Activated CD4-positive, alpha-beta T cell treated with anti-CD3 and anti-CD28 coated beads, Interleukin-2, amount 50 U/mL, for 16 hours (primary cell): ENCODE measurements at regions not wholly inside any gene's neighbourhood (a gene's known extent, or its start where the extent isn't known, plus 50 kb on each side); places are given as distances from the start of the nearest gene placed in this dataset.

Experiments used
- DNase-seq: peaks from one replicate; pipeline ENCODE4 v3.0.0-alpha.2; 2020

DNA sequence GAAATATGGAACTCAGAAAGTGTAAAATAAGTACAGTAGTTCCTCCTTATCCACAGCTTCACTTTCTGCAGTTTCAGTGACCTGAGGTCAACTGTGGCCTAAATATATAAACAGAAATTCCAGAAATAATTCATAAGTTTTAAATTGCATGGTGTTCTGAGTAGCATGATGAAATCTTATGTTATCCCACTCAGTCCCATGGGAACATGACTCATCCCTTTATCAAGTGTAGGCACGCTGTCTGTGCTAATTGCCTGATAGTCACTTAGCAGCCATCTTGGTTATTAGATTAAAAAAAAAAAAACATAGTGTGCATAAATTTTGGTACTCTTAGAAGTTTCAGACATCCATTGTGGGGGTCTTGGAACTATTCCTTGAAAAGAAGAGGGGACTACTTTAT, 983.4 kb upstream of the ADGRL3 start:
- no peak for DNase-seq

DNA sequence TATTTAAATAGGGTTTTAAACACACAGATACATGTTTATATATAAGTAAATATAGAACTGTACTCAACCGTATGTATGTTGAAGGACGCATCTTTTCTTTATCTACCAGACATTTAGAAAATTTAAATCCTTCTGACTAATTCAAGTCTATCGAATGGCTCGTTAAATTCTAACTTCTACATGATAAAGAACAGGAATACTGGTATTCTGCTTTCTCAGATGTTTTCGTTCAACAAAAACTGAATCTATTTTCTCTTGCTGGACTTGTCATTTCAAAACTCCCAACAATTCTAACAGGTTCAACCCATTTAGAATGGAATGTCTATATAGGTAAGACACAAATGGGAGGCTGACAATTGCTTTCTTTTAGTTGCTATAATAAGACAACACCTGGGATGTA, 978.3 kb upstream of the ADGRL3 start:
- DNase-seq: no peak

DNA sequence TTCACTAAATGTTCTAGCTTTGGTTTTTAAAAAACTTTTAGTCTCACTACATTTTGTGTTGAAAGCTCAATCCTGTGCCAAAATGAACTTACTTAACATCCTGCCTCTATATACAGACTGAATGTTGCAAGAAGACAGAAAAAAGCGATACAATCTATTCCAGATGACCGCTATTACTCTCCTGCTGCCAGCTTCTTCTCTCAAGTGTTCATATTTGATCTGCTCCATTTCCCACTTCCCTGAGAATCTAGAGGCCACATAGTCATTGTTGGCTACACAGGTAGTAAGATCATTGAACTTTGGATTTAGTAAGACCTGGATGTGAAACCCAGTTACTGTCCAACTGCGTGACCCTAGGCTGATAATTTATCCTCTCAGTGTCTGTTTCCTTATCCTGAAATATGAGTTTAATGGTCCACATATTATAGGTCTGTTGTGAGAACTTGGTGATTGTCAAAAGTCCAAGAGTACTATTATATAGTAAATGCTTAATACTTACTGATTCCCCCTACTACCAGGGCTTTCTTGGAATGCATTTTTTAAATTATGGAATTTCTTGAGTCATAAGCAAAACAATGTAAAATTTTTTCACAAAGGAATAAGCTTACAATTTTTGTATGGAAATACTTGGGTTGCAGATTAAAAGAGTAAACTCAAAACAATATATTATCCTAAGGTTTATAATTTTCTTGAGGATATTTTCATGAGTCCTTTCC, 976.8 kb upstream of the ADGRL3 start:
- DNase-seq: no peak

DNA sequence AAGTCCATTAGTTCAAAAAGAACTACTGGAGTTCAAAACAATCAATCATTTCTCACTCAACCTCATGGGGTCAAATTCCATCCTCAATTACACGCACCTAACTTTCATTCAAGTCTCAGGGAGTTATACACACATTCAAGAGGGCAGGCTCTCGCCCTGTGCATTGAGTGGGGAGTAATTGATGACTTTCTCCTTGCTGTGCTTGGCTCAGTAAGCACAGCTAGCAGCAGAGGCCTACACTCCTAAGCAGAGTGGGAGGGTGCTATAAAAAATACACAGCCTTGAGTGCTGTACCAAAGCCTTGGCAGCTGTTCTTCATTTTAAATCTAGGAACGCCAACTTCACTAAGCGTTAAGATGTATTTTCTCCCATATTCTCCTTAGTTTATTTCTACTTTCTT, 958.3 kb upstream of the ADGRL3 start:
- no peak for DNase-seq

DNA sequence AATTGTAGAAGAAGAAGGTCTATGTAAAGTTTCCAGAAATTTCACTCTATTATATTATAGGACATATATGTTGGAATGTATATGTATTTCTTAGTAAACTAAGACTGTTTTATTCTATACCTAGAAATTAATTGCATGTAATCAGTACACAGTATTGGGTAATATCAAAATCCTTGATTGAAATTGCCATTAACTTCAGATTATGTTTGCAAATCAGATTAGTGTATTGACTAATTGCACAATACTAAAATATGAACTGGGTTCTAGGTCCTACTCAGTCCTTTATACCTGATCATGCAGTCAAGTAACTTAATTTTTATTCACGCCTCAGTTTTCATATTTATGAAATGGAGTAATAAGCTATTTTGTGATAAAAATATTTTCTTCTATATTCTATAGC, 950.3 kb upstream of the ADGRL3 start:
- DNase-seq: no peak

DNA sequence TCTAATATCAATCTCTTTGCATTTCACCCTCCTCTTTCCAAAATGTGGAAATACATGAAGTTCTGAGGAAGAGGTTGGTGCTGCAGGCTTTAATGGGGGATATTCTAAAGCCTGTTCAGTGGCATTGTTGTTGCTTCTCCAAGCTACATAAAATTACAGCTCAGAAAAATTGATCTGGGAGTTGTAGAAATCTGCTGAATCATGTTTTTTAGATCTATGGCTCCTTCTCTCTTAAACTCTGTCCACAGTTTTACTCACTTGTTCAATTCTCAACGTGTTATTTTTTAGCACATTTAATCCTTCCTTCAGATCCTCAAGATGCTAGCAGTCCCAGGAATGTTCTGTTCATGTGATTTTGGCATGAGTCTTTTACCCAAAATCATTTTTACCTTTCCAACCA, 949.5 kb upstream of the ADGRL3 start:
- DNase-seq: no peak

DNA sequence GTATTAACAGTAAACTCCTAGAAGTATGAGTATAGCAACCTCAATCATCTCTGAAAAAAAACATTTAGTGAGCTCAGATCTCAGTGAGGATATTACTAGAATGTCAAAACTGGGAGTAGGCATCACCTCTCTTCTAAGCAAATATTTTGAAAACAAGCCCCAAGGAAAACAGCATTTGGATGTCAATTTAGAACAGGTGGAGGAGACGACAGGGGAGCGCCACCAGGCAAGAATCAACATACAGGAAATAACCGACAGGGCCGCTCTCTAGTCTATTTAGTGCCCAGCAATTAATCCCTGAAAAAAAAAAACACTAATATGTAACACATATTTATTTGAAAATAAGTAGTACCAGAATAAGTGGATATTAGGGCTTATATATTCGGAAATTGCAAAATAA, 940.3 kb upstream of the ADGRL3 start:
- DNase-seq: no peak

DNA sequence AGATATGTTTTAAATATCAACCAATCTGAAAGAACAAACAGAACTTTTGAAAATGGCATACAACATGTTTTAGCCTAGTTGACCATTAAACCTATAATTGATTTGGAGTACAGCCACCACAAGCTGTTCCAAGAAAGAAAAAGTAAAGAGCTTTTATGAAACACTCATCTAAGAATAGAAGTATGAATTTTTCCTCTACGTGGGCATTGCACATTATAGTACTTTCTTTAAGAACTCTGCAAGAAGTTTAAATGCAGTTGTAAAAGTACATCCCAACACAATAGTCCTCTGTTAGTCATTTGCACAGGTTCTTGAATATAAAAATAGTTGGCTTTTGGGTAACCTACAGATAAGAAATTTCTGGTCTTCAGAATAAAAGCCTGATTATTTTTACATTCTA, 933.6 kb upstream of the ADGRL3 start:
- DNase-seq: no peak

DNA sequence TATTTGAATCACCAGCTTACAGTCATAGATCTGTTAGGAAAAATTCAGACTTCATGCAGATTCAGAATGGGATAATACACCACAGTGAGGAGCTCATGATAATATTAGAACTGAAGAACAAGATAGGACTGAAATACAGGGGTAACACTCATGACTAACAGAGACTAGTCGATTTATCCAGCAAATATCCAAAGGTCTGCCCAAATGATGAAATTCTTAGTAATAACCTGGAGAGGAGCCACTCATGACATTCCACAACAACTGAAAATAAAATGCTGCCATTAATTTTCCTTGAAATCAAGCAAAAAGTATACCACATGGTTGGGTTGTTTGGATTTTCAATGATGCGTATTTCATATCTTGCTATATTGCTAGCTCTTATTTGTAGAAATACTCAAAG, 903.7 kb upstream of the ADGRL3 start:
- no peak for DNase-seq

DNA sequence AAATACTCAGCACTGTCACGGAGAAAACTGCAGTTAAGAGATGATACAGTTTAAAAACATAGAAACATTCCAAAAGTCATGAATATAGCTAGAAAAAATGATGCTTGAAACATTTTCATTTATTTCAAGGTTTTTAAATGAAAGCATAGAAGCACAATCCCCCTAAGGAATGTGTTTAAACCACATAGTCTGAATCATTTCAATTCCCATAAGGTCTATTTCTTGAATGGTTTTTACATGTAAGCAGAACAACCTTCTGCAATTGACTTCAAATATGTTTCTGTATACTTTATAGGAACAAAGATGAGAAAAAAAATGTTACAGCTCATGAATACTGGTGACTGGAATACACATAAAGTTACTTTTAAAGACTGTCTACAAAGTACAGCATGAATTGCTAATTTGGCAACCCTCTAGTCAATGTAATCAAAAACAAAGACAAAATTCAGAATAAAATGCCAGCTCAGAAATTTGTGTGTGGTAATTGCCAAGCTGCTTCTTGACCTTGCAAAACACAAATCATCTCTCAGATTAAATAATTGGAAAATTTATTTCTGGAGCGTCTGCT, 886.4 kb upstream of the ADGRL3 start:
- DNase-seq: no peak

DNA sequence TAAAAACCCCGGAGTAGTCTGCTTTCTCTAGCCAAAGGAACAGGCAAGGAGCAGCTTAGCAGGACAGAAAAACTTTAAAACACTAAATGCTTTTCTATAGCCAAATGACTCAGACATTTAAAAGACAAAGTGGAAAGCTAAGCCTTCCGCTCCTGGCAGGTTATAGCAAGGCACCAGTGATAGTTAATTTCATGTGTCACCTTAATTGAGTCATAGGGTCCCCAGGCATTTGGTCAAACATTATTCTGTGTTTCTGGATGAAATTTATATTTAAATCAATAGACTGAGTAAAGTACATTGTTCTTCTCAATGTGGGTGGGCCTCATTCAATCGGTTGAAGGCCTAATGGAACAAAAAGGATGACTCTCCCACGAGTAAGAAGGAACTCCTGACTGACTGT, 885.7 kb upstream of the ADGRL3 start:
- DNase-seq: no peak

DNA sequence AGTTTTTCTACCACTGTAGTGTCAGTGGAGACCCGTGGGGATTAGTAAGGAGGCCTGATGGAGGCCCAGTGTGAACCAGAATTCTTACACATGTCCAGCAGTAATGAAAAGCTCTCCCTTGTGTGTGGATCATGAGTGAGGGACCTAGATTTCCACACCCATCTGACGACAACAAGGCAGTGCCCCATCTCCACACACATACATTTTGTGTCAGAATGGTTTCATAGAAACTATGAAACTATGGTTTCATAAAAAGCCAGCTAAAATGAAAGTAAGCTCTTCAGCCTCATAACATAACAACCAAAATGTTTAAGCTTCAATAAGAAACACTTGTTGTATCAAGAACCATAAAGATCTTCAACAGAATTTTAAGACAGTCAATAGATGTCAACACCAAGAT, 884.5 kb upstream of the ADGRL3 start:
- no peak for DNase-seq

DNA sequence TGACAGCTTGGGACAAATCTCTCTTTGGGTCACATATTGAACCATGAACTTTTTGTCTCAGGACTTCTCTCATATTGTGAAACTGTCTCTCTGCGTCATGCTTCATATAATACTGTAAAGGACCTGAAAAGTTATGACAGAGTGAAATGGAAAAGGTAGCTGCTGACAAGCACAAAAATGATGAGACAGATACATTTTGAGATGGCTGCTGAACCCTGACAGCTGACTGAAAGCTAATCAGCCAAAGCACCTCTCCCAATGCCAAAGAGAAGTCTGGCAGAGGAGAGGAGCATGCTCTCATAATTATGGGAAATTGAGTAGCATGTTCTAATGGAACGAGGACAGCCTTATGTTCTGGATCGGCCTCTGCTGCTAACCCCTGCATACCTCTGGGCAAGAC, 873.4 kb upstream of the ADGRL3 start:
- no peak for DNase-seq

DNA sequence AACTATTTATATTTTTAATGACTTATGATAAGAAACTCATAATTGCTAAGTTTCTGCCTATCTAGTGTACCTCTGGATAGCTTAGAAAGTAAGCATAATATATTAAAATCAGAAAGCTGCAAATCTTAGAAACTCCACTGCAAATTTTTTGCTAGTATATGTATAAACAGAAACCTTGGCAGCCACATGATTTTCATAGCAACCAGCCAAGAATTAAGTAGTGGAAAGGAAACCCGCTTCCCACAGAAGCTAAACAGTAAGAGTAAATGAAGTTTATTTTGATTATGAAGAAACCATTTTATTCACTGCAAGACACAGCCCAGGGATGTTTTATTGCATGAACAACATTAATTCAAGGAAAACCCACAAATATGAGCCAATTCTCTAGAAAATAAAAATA, 872.5 kb upstream of the ADGRL3 start:
- no peak for DNase-seq

DNA sequence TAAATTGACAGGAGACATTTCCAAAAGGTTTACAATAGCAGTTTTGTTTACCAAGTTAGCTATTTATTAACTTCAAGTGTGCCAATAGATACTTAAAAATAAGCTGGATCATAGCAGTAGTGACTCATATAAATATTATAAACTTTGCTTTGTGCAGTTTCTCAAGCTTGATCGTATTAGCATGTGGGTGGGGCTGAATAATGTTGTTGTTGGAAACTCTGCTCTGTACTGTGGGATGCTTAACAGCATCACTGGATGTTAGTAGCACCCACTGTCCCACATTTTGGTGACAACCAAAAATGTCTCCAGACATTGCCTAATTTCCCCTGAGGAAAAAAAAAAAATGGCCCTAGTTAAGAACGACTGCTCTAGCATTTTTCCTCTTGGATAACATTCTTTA, 855.2 kb upstream of the ADGRL3 start:
- no peak for DNase-seq

DNA sequence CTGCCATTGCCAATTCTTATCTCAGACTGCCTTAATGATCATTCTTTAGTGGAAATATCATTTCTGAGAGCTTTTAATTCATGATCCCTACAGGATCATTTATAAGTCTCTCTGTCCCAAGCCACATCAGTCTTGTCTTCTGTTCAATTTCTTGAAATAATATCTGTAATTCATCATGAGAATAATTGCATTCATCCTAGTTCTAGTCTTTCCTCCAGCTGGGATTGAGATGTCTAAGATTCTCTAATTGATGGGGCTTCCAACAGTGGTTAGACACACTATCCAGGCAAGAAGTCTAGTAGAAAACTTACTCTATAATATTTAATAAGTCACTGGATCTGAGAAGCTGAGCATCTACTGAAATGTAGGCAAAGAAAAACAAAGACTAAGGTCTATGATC, 854.7 kb upstream of the ADGRL3 start:
- no peak for DNase-seq

DNA sequence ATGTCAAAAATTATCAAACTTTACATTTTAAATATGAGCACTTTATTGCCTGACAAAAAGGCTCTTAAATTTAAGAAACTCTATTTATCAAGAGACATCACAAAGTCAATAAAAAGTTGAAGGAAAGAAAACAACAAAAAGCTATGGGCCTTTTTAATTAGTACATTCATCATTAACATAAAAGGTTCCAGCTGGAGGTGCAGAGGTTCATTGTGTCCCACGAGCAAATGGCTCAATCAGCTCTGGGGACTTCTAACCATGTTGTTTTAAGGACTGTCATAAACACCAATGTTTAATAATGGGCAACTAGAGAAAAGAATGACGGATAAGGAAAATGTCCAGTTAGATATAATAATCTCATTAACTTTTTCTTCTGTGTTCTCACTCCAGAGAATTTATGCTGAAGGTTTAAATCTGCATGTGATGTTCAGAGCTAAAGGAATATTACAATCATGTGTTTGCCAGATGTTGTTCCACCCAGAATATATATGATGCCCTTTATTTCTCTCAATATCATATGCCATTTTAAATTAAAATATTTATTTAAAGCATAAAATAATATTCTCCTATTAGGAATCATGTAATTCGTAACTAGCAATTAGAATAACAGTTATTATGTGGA, 840.3 kb upstream of the ADGRL3 start:
- DNase-seq: no peak

DNA sequence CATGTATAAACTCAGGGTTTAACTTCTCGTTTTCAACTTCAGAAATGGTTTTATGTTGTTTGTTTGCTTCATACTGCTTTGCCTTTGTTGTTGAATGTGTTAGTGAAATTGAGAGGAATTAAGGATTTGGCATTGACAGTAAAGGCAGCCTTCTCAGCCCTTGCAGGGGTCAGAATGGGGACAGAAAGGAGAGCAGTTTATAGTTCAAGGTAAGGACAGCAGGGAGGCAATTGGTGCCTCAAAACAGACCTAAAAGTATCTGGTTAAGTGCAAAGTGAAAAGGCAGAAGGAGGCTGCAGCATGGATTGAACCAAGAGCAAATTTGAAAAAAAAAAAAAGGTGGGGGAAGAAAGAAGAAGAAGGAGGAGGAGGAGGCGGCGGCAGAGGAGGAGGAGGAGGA, 835.0 kb upstream of the ADGRL3 start:
- DNase-seq: no peak

DNA sequence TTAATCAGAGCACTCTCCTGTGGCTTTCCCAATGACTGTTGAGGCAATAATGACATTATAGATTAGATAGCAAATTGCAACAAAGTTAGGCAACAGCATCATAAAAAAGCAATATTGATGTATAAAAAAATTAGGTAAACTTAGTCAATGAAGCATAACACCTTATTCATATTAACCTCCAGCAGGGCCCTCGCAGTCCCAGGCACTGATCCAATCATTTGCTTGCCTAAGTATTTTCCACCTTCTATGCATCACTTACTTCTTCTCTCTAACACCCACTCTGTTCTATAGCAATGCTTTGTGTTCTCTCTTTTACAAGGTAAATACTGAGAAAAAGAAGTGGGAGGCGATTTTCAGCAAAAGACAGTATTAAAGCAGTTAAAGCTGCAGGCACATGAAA, 833.5 kb upstream of the ADGRL3 start:
- DNase-seq: no peak

DNA sequence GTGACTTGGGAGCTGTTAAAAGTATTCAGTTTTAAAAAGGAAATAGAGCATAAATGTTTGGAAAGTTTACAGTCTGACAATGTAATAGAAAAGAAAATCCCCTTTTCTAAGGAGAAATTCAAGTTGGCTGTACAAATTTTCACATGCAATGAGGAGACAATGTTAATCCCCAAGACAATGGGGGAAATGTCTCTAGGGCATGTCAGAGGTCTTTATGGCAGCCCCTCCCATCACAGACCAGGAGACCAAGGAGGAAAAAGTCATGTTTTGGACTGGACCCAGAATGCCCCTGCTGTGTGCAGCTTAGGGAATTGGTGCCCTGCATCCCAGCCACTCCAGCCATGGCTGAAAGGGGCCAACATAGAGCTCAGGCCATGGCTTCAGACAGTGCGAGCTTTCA, 831.1 kb upstream of the ADGRL3 start:
- DNase-seq: no peak

DNA sequence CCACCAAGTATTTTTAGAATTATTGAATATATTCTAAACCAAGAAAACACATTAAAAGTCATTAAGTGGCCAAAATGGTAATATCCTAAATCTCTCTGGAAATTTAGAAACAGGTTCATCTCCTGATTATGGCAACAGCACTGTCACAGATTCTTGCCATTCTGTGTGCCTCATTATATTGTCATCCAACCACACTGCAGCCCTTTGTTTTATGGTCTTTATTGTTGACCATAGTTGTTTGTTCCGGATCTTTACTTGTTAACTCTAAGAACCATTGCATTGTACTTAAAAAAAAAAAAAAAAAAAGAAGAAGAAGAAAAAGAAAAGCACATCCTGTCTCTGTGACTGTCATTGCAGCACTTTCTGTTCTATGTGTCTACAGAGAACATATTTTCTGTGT, 822.1 kb upstream of the ADGRL3 start:
- DNase-seq: no peak

DNA sequence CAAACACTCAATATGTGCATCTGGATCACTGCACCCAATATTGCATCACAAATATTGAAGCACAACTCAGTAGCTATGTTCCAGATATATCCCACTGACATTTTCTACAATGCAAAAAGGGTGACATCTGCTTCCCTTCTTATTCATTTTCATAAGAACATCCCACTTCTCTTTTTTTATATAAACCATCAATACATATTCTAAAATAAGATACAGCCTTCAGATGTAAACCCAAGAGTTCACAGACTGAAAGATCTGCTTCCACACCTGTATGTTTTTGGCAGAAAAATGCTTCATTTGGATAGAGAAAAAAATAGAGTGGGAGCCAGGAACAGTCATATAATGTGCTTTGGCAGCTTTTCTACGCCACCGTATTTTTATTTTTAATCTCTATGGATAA, 815.6 kb upstream of the ADGRL3 start:
- DNase-seq: no peak

DNA sequence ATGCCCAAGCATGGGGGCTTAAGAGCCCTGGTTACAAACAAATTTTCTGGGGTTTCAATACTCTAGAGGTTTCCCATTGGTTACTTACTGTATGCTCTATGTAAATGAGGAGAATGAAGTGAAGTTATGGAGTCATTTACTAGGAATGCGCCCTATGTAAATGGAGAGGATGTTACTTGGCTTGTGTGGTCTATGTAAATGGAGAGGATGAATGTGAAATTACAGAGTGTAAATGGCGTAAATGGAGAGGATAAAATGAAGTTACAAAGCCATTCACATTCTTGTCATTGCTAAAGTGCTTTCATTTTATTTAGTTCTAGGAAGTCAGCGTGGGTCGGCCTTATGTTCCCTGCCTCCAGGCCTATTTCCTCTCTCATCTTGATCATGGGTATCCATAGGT, 810.5 kb upstream of the ADGRL3 start:
- no peak for DNase-seq

DNA sequence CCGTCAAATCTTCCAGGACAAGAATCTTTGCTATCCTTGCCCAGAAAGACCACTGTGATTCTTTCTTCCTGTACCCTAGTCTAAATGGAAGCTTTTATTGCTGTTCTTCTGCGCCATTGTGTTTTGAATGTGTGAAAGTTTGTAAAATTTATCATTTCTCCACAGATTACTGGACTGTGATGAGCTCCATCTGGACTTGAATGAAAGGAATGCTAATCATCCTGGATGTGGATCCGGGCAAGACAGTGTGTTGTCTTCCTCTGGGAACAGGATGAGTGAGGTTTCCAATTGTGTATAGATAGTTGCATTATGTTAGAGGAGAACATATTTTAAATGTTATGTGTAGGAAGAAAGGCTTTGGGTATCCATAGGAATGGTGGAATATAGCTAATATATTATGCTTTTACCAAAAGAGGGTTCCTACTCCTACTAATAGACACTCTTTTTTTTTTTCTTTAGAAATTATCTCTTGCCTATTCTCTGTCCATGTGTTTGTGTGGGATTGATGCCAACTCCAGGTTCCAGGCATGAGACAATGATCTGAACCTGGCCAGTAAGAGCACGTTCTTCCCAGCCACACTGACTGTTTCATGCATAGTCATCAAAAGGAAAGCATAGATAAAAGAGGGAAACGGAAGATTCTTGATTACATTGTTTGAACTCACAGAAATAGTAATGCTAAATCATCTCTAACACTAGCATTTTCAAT, 803.6 kb upstream of the ADGRL3 start:
- DNase-seq: no peak
